Lung (tissue), 11 donors: ENCODE measurements at regions not wholly inside any gene's neighbourhood (a gene's known extent, or its start where the extent isn't known, plus 50 kb on each side); places are given as distances from the start of the nearest gene placed in this dataset.

ENCODE experiments used
- ATAC-seq: fragments of 200-7000 bp; cut with Tn5 transposase; one replicate; pipeline ENCODE4 v1.9.1; 2020; ENCODE audit warnings: moderate number of reproducible peaks; ENCODE audit not compliant: insufficient read depth, low FRiP score
- DNase-seq, 3 donors: peaks; one replicate each; pipeline ENCODE4 v3.0.0-alpha.2; 2013 to 2017
- H3K27ac ChIP-seq, 2 donors: one replicate each; pipeline ENCODE4 v1.5.1; 2013; ENCODE audit warnings: mild to moderate bottlenecking in 2 of 2, moderate library complexity in 2 of 2, control low read depth in 1 of 2, inconsistent platforms in 1 of 2, low read depth in 1 of 2, low read length in 1 of 2
- H3K27me3 ChIP-seq, 3 donors: one replicate each; pipeline ENCODE4 v1.5.1; 2013; ENCODE audit warnings: low read length in 2 of 3; ENCODE audit not compliant: control insufficient read depth in 3 of 3, insufficient read depth in 3 of 3
- H3K36me3 ChIP-seq, 4 donors: one replicate each; pipeline ENCODE4 v1.5.1; 2013; ENCODE audit warnings: low read length in 4 of 4, mild to moderate bottlenecking in 1 of 4, moderate library complexity in 1 of 4; ENCODE audit not compliant: control insufficient read depth in 4 of 4, insufficient read depth in 4 of 4
- H3K4me1 ChIP-seq, 5 donors: one replicate each; pipeline ENCODE4 v1.5.1; 2013; ENCODE audit warnings: low read length in 5 of 5, mild to moderate bottlenecking in 2 of 5, moderate library complexity in 1 of 5; ENCODE audit not compliant: control insufficient read depth in 5 of 5, insufficient read depth in 5 of 5
- H3K4me3 ChIP-seq: one replicate; pipeline ENCODE4 v1.5.1; 2013; ENCODE audit warnings: mild to moderate bottlenecking, control low read depth, moderate library complexity
- H3K9ac ChIP-seq, 2 donors: one replicate each; pipeline ENCODE4 v1.5.1; 2013; ENCODE audit warnings: low read length in 2 of 2, control low read depth in 1 of 2; ENCODE audit not compliant: insufficient read depth in 1 of 2
- H3K9me3 ChIP-seq, 4 donors: one replicate each; pipeline ENCODE4 v1.5.1; 2013; ENCODE audit warnings: low read length in 3 of 4, mild to moderate bottlenecking in 1 of 4, moderate library complexity in 1 of 4; ENCODE audit not compliant: control insufficient read depth in 4 of 4, insufficient read depth in 3 of 4
- CTCF ChIP-seq: IDR thresholded peaks from 2 replicates; pipeline ENCODE4 v1.5.1; 2012; ENCODE audit warnings: mild to moderate bottlenecking; ENCODE audit errors: control extremely low read depth, extremely low read depth
- WGBS, 2 donors: extraction: QIAGEN DNeasy Blood & Tissue Kit; methylation state at CpG; one replicate each; pipeline ENCODE4 v1.1.7; 2013; 5-methylcytosine and 5-hydroxymethylcytosine counted together
- donor health status: control.
- donor health status: control.
- donor health status: Bipolar disorder and iron deficiency.
- donor health status: healthy.
- donor health status: DM: yes; HTN: yes; CAD: no.

GRCh38 chr5:86917117-86917579 lies 299.4 kb downstream of the COX7C start:
- no peaks in the 10 kb centered on the region for H3K27me3 ChIP-seq
- no peaks in the 10 kb centered on the region for H3K4me1 ChIP-seq
- no peak overlapping the region for H3K27ac ChIP-seq
- no peak overlapping the region for H3K4me3 ChIP-seq
- ATAC-seq (no peak), DNase-seq (peak; percentile 23 to 79 (median 52))
- H3K36me3 ChIP-seq = no peaks in the 10 kb centered on the region
- no peak for TF ChIP-seq CTCF
- 20 to 34% methylated on average over 2 of the region's 2 CpGs for WGBS, 2 donors
- H3K9me3 ChIP-seq = no peaks in the 10 kb centered on the region
- no peak overlapping the region for H3K9ac ChIP-seq

GRCh38 chr5:86918246-86918645 lies 300.5 kb downstream of the COX7C start:
- H3K4me1 ChIP-seq = no peaks in the 10 kb centered on the region
- TF ChIP-seq CTCF = no peak

GRCh38 chr5:86926033-86926432 lies 308.3 kb downstream of the COX7C start:
- no peak for ATAC-seq
- 83 to 91% methylated on average over 1 of the region's 1 CpG for WGBS, 2 donors
- H3K27ac ChIP-seq = no peak overlapping the region

More at GRCh38 chr5:86918246-86918645, 300.5 kb downstream of the COX7C start:
- ATAC-seq (no peak), DNase-seq (no peak)
- H3K9me3 ChIP-seq = no peaks in the 10 kb centered on the region
- no peak overlapping the region for H3K4me3 ChIP-seq
- no peak overlapping the region for H3K27ac ChIP-seq
- H3K36me3 ChIP-seq = no peaks in the 10 kb centered on the region
- H3K27me3 ChIP-seq = no peaks in the 10 kb centered on the region
- no peak overlapping the region for H3K9ac ChIP-seq
- WGBS, 2 donors = 47 to 52% methylated on average over 4 of the region's 4 CpGs

More at GRCh38 chr5:86926033-86926432, 308.3 kb downstream of the COX7C start:
- Histone ChIP-seq H3K27me3 (no peaks in the 10 kb centered on the region), H3K9ac (no peak overlapping the region), H3K9me3 (no peaks in the 10 kb centered on the region), H3K4me3 (no peak overlapping the region), H3K4me1 (no peaks in the 10 kb centered on the region), H3K36me3 (no peaks in the 10 kb centered on the region)
- no peak for TF ChIP-seq CTCF
- DNase-seq = no peak
